ENCODE measurements at regions not wholly inside any gene's neighbourhood (a gene's known extent, or its start where the extent isn't known, plus 50 kb on each side); places are given as distances from the start of the nearest gene placed in this dataset.

GRCh38 chr6:164294047-164294784 lies 879.7 kb downstream of the QKI start:
- Histone ChIP-seq H4K8ac (ENCODE audit: low read depth in 2 of 2, low read length in 2 of 2) (no peak overlapping the region), H2AK9ac (replicated peaks; ENCODE audit: low read depth, low read length, poor library complexity) (no peak overlapping the region), H3K9me1 (ENCODE audit: insufficient read depth, low read length) (no peaks in the 10 kb centered on the region), H2BK20ac (ENCODE audit: low read depth, low read length) (no peak overlapping the region), H3K79me1 (ENCODE audit: low read depth in 1 of 2, low read length in 2 of 2) (no peaks in the 10 kb centered on the region), H3K27me3 (ENCODE audit: control insufficient read depth, insufficient read depth, low read length) (no peaks in the 10 kb centered on the region), H2AFZ (replicated peaks; ENCODE audit: low read length, poor library complexity) (no peak overlapping the region), H3K4me3 (ENCODE audit: insufficient read depth, low read depth, low read length) (no peak overlapping the region), H3K4me1 (ENCODE audit: control insufficient read depth, insufficient read depth, low read length) (no peaks in the 10 kb centered on the region), H4K20me1 (ENCODE audit: insufficient read depth, low read length) (no peaks in the 10 kb centered on the region), H4K5ac (ENCODE audit: low read depth, low read length) (no peak overlapping the region), H2BK5ac (ENCODE audit: low read depth, low read length, poor library complexity, severe bottlenecking) (no peak overlapping the region), H3K4ac (ENCODE audit: low read depth, low read length) (no peak overlapping the region), H3K9me3 (ENCODE audit: control insufficient read depth, insufficient read depth, low read length) (peaks cover 14% of the 10 kb centered on the region), H3K23ac (ENCODE audit: low read depth, low read length) (no peak overlapping the region), H3K18ac (ENCODE audit: low read depth, low read length) (no peak overlapping the region), H3K36me3 (ENCODE audit: control insufficient read depth, insufficient read depth, low read length) (no peaks in the 10 kb centered on the region), H4K91ac (ENCODE audit: insufficient read depth, low read depth, low read length) (no peak overlapping the region), H2AK5ac (ENCODE audit: low read depth, low read length) (no peak overlapping the region), H3K4me2 (ENCODE audit: low read depth, low read length) (no peak overlapping the region), H2BK120ac (ENCODE audit: low read depth, low read length) (no peak overlapping the region), H2BK15ac (ENCODE audit: low read depth, low read length) (no peak overlapping the region), H3K14ac (replicated peaks; ENCODE audit: low read depth, low read length) (no peak overlapping the region), H3K27ac (ENCODE audit: insufficient read depth, low read length) (no peak overlapping the region), H3K9ac (ENCODE audit: low read depth, low read length) (no peak overlapping the region), H3K56ac (ENCODE audit: extremely low read depth, insufficient read depth, low read length) (no peak overlapping the region)
- POLR2A ChIA-PET (ENCODE audit: unreplicated experiment) = no interaction called here
- TF ChIP-seq CTCF (conservative IDR thresholded peaks at IDR 0.05; ENCODE audit: low read depth, low read length) = no peak
- no peak for TF ChIP-seq RFX5 (IDR thresholded peaks at IDR 0.05; ENCODE audit: low read depth, low read length)
- no peak for TF ChIP-seq CHD1 (IDR thresholded peaks at IDR 0.05; ENCODE audit: low read depth, low read length)
- no peak for TF ChIP-seq BHLHE40 (IDR thresholded peaks at IDR 0.05; ENCODE audit: low read depth, low read length)
- TF ChIP-seq ELK1 (IDR thresholded peaks at IDR 0.05; ENCODE audit: borderline replicate concordance, low read depth, low read length) = no peak
- TF ChIP-seq NFE2L2 (IDR thresholded peaks at IDR 0.05; ENCODE audit: low read depth, low read length) = no peak
- no peak for TF ChIP-seq POLR2A (IDR thresholded peaks at IDR 0.05; ENCODE audit: low read depth, low read length)
- TF ChIP-seq USF2 (IDR thresholded peaks at IDR 0.05; ENCODE audit: low read depth, low read length) = no peak
- dilution Hi-C loops (cut with HindIII; ENCODE audit: low sequenced_read_pairs, unreplicated experiment) (no loop called here), in situ Hi-C loops (cut with MboI; ENCODE audit: low sequenced_read_pairs) (no loop called here), intact Hi-C loops (cut with micrococcal nuclease) (no loop called here)
- no CpG with 5 or more reads among the region's 9 CpGs for WGBS, 2 experiments (ENCODE audit: extremely low coverage in 2 of 2, insufficient read length in 1 of 2)
- no TSS peak for BruUV-seq (replicated peaks)
- DNase-seq = no peak
- CTCF ChIA-PET = no interaction called here
- ATAC-seq (ENCODE audit: low read depth) = no peak

Measured in IMR-90 (cell line).